Sigmoid colon (tissue), 6 donors: ENCODE measurements at regions not wholly inside any gene's neighbourhood (a gene's known extent, or its start where the extent isn't known, plus 50 kb on each side); places are given as distances from the start of the nearest gene placed in this dataset.

Source experiments
- DNase-seq: peaks from one replicate; pipeline ENCODE4 v3.0.0-alpha.2; 2019
- H3K27ac ChIP-seq, 4 donors: fragments of 200-600 bp; sonication (generic); one replicate each; pipeline ENCODE4 v1.5.1; 2016 to 2019; ENCODE audit warnings: mild to moderate bottlenecking in 1 of 4
- H3K27me3 ChIP-seq, 3 donors: fragments of 200-600 bp; sonication (generic); one replicate each; pipeline ENCODE4 v1.5.1; 2019; ENCODE audit warnings: mild to moderate bottlenecking in 1 of 3
- H3K36me3 ChIP-seq, 4 donors: fragments of 200-600 bp; sonication (generic); one replicate each; pipeline ENCODE4 v1.5.1; 2016 to 2019
- H3K4me1 ChIP-seq, 4 donors: fragments of 200-600 bp; sonication (generic); one replicate each; pipeline ENCODE4 v1.5.1; 2017 to 2019
- H3K4me3 ChIP-seq, 4 donors: fragments of 200-600 bp; sonication (generic); one replicate each; pipeline ENCODE4 v1.5.1; 2017 to 2019; ENCODE audit warnings: mild to moderate bottlenecking in 2 of 4, moderate library complexity in 1 of 4
- H3K9me3 ChIP-seq, 4 donors: fragments of 200-600 bp in 3 of 4; sonication (generic) in 3 of 4; one replicate each; pipeline versions ENCODE4 v1.5.1 to v1.6.1; 2013 to 2019
- EP300 ChIP-seq, 4 donors: sonication (generic); formaldehyde crosslinking; IDR thresholded peaks; one replicate each; pipeline ENCODE4 v1.6.1; 2017; ENCODE audit warnings: antibody characterized with exemption in 4 of 4
- POLR2A ChIP-seq, 2 donors: fragments of 450-650 bp; IDR thresholded peaks; one replicate each; pipeline ENCODE4 v1.6.1; 2016; ENCODE audit warnings: antibody characterized with exemption in 2 of 2, mild to moderate bottlenecking in 2 of 2, moderate library complexity in 2 of 2
- POLR2AphosphoS5 ChIP-seq, 4 donors: sonication (generic); formaldehyde crosslinking; IDR thresholded peaks; one replicate each; pipeline ENCODE4 v1.6.1; 2017; ENCODE audit warnings: antibody characterized with exemption in 4 of 4
- WGBS, 2 donors: extraction: QIAGEN DNeasy Blood & Tissue Kit; methylation state at CpG; one replicate each; pipeline ENCODE4 v1.1.7; 2013; 5-methylcytosine and 5-hydroxymethylcytosine counted together
- intact Hi-C: fragments of 100-400 bp; cut with DNase I; formaldehyde crosslinking; loops from one replicate; pipeline ENCODE4 v1.15.1; 2023
- TF ChIP-seq, protein P1 (sequence below), 4 experiments: fragments of 450-650 bp in 3 of 4; fragments of 200-600 bp in 1 of 4; IDR thresholded peaks; one replicate each; pipeline ENCODE4 v1.5.1; 2016 to 2019; ENCODE audit warnings: antibody characterized with exemption in 4 of 4, mild to moderate bottlenecking in 3 of 4, moderate library complexity in 2 of 4
- donor health status: healthy with polysubstance abuse.
- donor health status: healthy.

GRCh38 chr2:58481670-58482069, 240.5 kb upstream of the FANCL start:
- WGBS, 2 donors, result 76 to 83% methylated on average over 2 of the region's 2 CpGs

DNA sequence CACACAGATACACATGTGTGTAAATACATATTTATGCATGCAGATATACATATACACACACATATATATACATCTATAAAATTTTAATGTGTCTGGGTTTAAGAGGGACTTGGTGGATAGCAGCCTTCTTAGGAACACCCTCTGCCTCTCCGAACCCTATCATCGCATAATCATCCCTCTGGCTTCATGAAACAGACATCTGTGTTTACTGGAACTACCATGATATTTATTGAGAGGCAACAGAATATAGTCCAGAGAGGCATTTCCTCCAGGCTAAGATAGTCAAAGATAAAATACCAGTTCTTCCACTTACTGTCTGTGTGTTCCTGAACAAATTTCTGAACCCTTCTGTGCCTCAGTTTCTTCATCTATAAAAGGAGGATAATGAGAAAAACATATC, 239.0 kb upstream of the FANCL start:
- 80 to 87% methylated on average over 2 of the region's 2 CpGs for WGBS, 2 donors
- intact Hi-C loops, result no loop called here
- H3K27ac ChIP-seq, result no peak overlapping the region
- no peak overlapping the region for H3K4me3 ChIP-seq
- TF ChIP-seq EP300 (IDR thresholded peaks at IDR 0.05) (no peak), POLR2A (IDR thresholded peaks at IDR 0.05) (no peak), POLR2AphosphoS5 (IDR thresholded peaks at IDR 0.05) (no peak)
- TF ChIP-seq, protein P1, sequence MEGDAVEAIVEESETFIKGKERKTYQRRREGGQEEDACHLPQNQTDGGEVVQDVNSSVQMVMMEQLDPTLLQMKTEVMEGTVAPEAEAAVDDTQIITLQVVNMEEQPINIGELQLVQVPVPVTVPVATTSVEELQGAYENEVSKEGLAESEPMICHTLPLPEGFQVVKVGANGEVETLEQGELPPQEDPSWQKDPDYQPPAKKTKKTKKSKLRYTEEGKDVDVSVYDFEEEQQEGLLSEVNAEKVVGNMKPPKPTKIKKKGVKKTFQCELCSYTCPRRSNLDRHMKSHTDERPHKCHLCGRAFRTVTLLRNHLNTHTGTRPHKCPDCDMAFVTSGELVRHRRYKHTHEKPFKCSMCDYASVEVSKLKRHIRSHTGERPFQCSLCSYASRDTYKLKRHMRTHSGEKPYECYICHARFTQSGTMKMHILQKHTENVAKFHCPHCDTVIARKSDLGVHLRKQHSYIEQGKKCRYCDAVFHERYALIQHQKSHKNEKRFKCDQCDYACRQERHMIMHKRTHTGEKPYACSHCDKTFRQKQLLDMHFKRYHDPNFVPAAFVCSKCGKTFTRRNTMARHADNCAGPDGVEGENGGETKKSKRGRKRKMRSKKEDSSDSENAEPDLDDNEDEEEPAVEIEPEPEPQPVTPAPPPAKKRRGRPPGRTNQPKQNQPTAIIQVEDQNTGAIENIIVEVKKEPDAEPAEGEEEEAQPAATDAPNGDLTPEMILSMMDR (IDR thresholded peaks at IDR 0.05), result no peak
- H3K27me3 ChIP-seq, result no peaks in the 10 kb centered on the region
- H3K36me3 ChIP-seq, result no peaks in the 10 kb centered on the region
- H3K9me3 ChIP-seq, result no peaks in the 10 kb centered on the region
- DNase-seq, result no peak
- no peaks in the 10 kb centered on the region for H3K4me1 ChIP-seq

More at GRCh38 chr2:58481670-58482069, 240.5 kb upstream of the FANCL start:
- H3K4me1 ChIP-seq, result no peaks in the 10 kb centered on the region
- H3K4me3 ChIP-seq, result no peak overlapping the region
- intact Hi-C loops, result no loop called here
- no peaks in the 10 kb centered on the region for H3K9me3 ChIP-seq
- H3K36me3 ChIP-seq, result no peaks in the 10 kb centered on the region
- DNase-seq, result no peak
- no peak overlapping the region for H3K27ac ChIP-seq
- H3K27me3 ChIP-seq, result no peaks in the 10 kb centered on the region
- TF ChIP-seq POLR2A (IDR thresholded peaks at IDR 0.05), result no peak
- TF ChIP-seq, protein P1 (IDR thresholded peaks at IDR 0.05), result no peak
- no peak for TF ChIP-seq EP300 (IDR thresholded peaks at IDR 0.05)
- no peak for TF ChIP-seq POLR2AphosphoS5 (IDR thresholded peaks at IDR 0.05)

GRCh38 chr2:58479535-58480140, 238.5 kb upstream of the FANCL start:
- no peaks in the 10 kb centered on the region for H3K9me3 ChIP-seq
- H3K36me3 ChIP-seq, result no peaks in the 10 kb centered on the region
- DNase-seq, result no peak
- intact Hi-C loops, result no loop called here
- 74 to 77% methylated on average over 12 of the region's 12 CpGs for WGBS, 2 donors
- TF ChIP-seq, protein P1 (IDR thresholded peaks at IDR 0.05), result no peak
- no peak for TF ChIP-seq POLR2A (IDR thresholded peaks at IDR 0.05)
- TF ChIP-seq POLR2AphosphoS5 (IDR thresholded peaks at IDR 0.05), result no peak
- H3K27ac ChIP-seq, result no peak overlapping the region
- H3K27me3 ChIP-seq, result no peaks in the 10 kb centered on the region
- H3K4me3 ChIP-seq, result no peak overlapping the region
- H3K4me1 ChIP-seq, result no peaks in the 10 kb centered on the region

- no peaks in the 10 kb centered on the region for H3K27me3 ChIP-seq
- intact Hi-C loops, result no loop called here
- DNase-seq, result no peak
- H3K27ac ChIP-seq, result no peak overlapping the region
- H3K4me1 ChIP-seq, result no peaks in the 10 kb centered on the region
- TF ChIP-seq, protein P1 (IDR thresholded peaks at IDR 0.05), result no peak
- TF ChIP-seq POLR2A (IDR thresholded peaks at IDR 0.05) (no peak), POLR2AphosphoS5 (IDR thresholded peaks at IDR 0.05) (no peak), EP300 (IDR thresholded peaks at IDR 0.05) (no peak)
- H3K4me3 ChIP-seq, result no peak overlapping the region
- H3K36me3 ChIP-seq, result no peaks in the 10 kb centered on the region
- no peaks in the 10 kb centered on the region for H3K9me3 ChIP-seq
Observed at GRCh38 chr2:58476556-58476955, 235.4 kb upstream of the FANCL start.

DNA sequence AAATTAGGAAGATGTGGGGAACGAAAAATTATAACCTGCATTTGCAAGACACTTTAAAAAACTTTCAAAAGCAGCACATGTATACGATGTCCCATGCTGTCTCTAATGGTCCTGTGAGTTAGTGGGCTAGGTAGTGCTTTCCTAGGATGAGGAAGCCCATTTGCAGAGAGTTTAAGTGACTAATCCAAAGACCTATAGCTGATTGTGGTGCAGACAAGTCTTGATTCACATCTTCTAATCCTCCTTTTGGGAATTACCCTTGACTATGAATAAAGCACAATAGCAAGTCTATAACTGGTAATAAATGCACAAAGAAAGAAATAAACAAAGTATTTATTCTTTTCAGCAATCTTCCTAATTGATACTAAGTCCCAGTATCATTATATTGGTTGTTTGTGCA, 234.6 kb upstream of the FANCL start:
- intact Hi-C loops, result no loop called here
- Histone ChIP-seq H3K27me3 (no peaks in the 10 kb centered on the region), H3K27ac (no peak overlapping the region), H3K4me3 (no peak overlapping the region), H3K36me3 (no peaks in the 10 kb centered on the region), H3K4me1 (no peaks in the 10 kb centered on the region), H3K9me3 (no peaks in the 10 kb centered on the region)
- 85 to 86% methylated on average over 2 of the region's 2 CpGs for WGBS, 2 donors
- no peak for DNase-seq
- no peak for TF ChIP-seq EP300 (IDR thresholded peaks at IDR 0.05)
